Mesendoderm (in vitro differentiated cells): ENCODE measurements at regions not wholly inside any gene's neighbourhood (a gene's known extent, or its start where the extent isn't known, plus 50 kb on each side); places are given as distances from the start of the nearest gene placed in this dataset.
"Not testable (repeated sequence)": the region's sequence is repeated elsewhere in the genome, so short reads cannot be mapped to it uniquely, and the experiment has no call there.

Source experiments
- DNase-seq: peaks from one replicate; pipeline ENCODE4 v3.0.0; 2013
- H2AK5ac ChIP-seq: 2 replicates; pipeline ENCODE4 v1.6.1; 2013; ENCODE audit warnings: low read length, inconsistent platforms
- H2BK120ac ChIP-seq: 2 replicates; pipeline ENCODE4 v1.6.1; 2013; ENCODE audit warnings: low read depth, mild to moderate bottlenecking, low read length, moderate library complexity, mixed read lengths
- H2BK15ac ChIP-seq: replicated peaks from 2 replicates; pipeline ENCODE4 v1.6.1; 2013; ENCODE audit warnings: low read depth, mild to moderate bottlenecking, moderate library complexity
- H2BK5ac ChIP-seq: 2 replicates; pipeline ENCODE4 v1.6.1; 2013; ENCODE audit warnings: low read length, inconsistent platforms
- H3K18ac ChIP-seq: 2 replicates; pipeline ENCODE4 v1.6.1; 2013; ENCODE audit warnings: mild to moderate bottlenecking, low read length, mixed read lengths
- H3K23ac ChIP-seq: one replicate; pipeline ENCODE4 v1.6.1; 2013; ENCODE audit warnings: low read length
- H3K27ac ChIP-seq: 2 replicates; pipeline ENCODE4 v1.5.1; 2013; ENCODE audit warnings: low read depth, mild to moderate bottlenecking, inconsistent platforms, low read length, moderate library complexity
- H3K27me3 ChIP-seq: 2 replicates; pipeline ENCODE4 v1.6.1; 2013; ENCODE audit warnings: low read length, control low read depth, mild to moderate bottlenecking, inconsistent platforms; ENCODE audit not compliant: insufficient read depth, poor library complexity
- H3K36me3 ChIP-seq: 2 replicates; pipeline ENCODE4 v1.6.1; 2013; ENCODE audit warnings: low read length, inconsistent platforms; ENCODE audit not compliant: control insufficient read depth, insufficient read depth
- H3K4ac ChIP-seq: one replicate; pipeline ENCODE4 v1.6.1; 2013; ENCODE audit warnings: low read depth, mild to moderate bottlenecking, low read length, moderate library complexity
- H3K4me1 ChIP-seq: 2 replicates; pipeline ENCODE4 v1.6.1; 2013; ENCODE audit warnings: low read depth, low read length, inconsistent platforms; ENCODE audit not compliant: control insufficient read depth
- H3K4me2 ChIP-seq: 2 replicates; pipeline ENCODE4 v1.6.1; 2013; ENCODE audit warnings: low read length
- H3K4me3 ChIP-seq: 2 replicates; pipeline ENCODE4 v1.5.1; 2013; ENCODE audit warnings: mild to moderate bottlenecking, low read length
- H3K56ac ChIP-seq: one replicate; pipeline ENCODE4 v1.6.1; 2013; ENCODE audit warnings: low read length
- H3K79me1 ChIP-seq: 2 replicates; pipeline ENCODE4 v1.6.1; 2013; ENCODE audit warnings: low read length, inconsistent platforms
- H3K79me2 ChIP-seq: 2 replicates; pipeline ENCODE4 v1.6.1; 2013; ENCODE audit warnings: mild to moderate bottlenecking, low read length; ENCODE audit not compliant: control insufficient read depth, insufficient read depth
- H3K9ac ChIP-seq: 2 replicates; pipeline ENCODE4 v1.6.1; 2013; ENCODE audit warnings: low read length, inconsistent platforms
- H4K5ac ChIP-seq: one replicate; pipeline ENCODE4 v1.6.1; 2013; ENCODE audit warnings: low read length
- H4K8ac ChIP-seq: one replicate; pipeline ENCODE4 v1.6.1; 2013; ENCODE audit warnings: low read depth, mild to moderate bottlenecking, control low read depth, low read length, moderate library complexity
- WGBS: extraction: QIAGEN DNeasy Blood & Tissue Kit; methylation state at CpG from one replicate; pipeline ENCODE4 v1.1.7; 2013; ENCODE audit warnings: low lambda C conversion rate, missing lambda C conversion rate; ENCODE audit not compliant: insufficient coverage; ENCODE audit errors: extremely low coverage; 5-methylcytosine and 5-hydroxymethylcytosine counted together

- Histone ChIP-seq H3K18ac (no peak overlapping the region), H3K27me3 (no peaks in the 10 kb centered on the region), H3K56ac (no peak overlapping the region), H3K9ac (no peak overlapping the region), H2AK5ac (no peak overlapping the region), H4K5ac (no peak overlapping the region), H3K4ac (no peak overlapping the region), H3K23ac (no peak overlapping the region), H3K4me1 (no peaks in the 10 kb centered on the region), H3K4me3 (no peak overlapping the region), H3K79me2 (no peaks in the 10 kb centered on the region), H2BK15ac (no peak overlapping the region), H4K8ac (no peak overlapping the region), H3K36me3 (no peaks in the 10 kb centered on the region), H3K4me2 (no peak overlapping the region), H3K79me1 (no peaks in the 10 kb centered on the region), H3K27ac (no peak overlapping the region), H2BK120ac (no peak overlapping the region), H2BK5ac (no peak overlapping the region)
- DNase-seq = peak; percentile 40
- WGBS = no CpG with 5 or more reads among the region's 1 CpG
Measured at GRCh38 chr4:30866907-30867306, 146.7 kb downstream of the PCDH7 start.

- H3K4ac ChIP-seq = no peak overlapping the region
- no peak overlapping the region for H3K27ac ChIP-seq
- H2BK5ac ChIP-seq = no peak overlapping the region
- H3K4me1 ChIP-seq = no peaks in the 10 kb centered on the region
- no peak overlapping the region for H3K18ac ChIP-seq
- no peak overlapping the region for H2AK5ac ChIP-seq
- no peak overlapping the region for H3K56ac ChIP-seq
- H3K36me3 ChIP-seq = no peaks in the 10 kb centered on the region
- H3K4me3 ChIP-seq = no peak overlapping the region
- no peaks in the 10 kb centered on the region for H3K79me1 ChIP-seq
- no peaks in the 10 kb centered on the region for H3K79me2 ChIP-seq
- DNase-seq = no peak
- H2BK15ac ChIP-seq = no peak overlapping the region
- no peak overlapping the region for H3K23ac ChIP-seq
- no peak overlapping the region for H2BK120ac ChIP-seq
- no CpG with 5 or more reads among the region's 3 CpGs for WGBS
- H4K8ac ChIP-seq = peak overlapping the region; percentile 65
- H4K5ac ChIP-seq = no peak overlapping the region
- H3K27me3 ChIP-seq = no peaks in the 10 kb centered on the region
- H3K4me2 ChIP-seq = no peak overlapping the region
- H3K9ac ChIP-seq = no peak overlapping the region
Measured at GRCh38 chr4:30867427-30867826, 147.3 kb downstream of the PCDH7 start.

GRCh38 chr4:30868111-30868895 lies 148.1 kb downstream of the PCDH7 start:
- Histone ChIP-seq H2BK120ac (no peak overlapping the region), H3K4me2 (no peak overlapping the region), H3K4ac (no peak overlapping the region), H2AK5ac (no peak overlapping the region), H3K4me3 (no peak overlapping the region), H3K27me3 (no peaks in the 10 kb centered on the region), H3K36me3 (no peaks in the 10 kb centered on the region), H4K5ac (no peak overlapping the region), H3K56ac (no peak overlapping the region), H3K23ac (no peak overlapping the region), H3K18ac (no peak overlapping the region), H3K79me1 (no peaks in the 10 kb centered on the region), H4K8ac (peak overlapping the region; percentile 76), H3K27ac (no peak overlapping the region), H3K9ac (no peak overlapping the region), H2BK5ac (no peak overlapping the region), H3K79me2 (no peaks in the 10 kb centered on the region), H3K4me1 (no peaks in the 10 kb centered on the region), H2BK15ac (no peak overlapping the region)
- no peak for DNase-seq
- no CpG with 5 or more reads among the region's 5 CpGs for WGBS

GRCh38 chr4:30869387-30869786 lies 149.2 kb downstream of the PCDH7 start:
- H3K23ac ChIP-seq, H2BK15ac ChIP-seq, H2BK5ac ChIP-seq, H2AK5ac ChIP-seq, H3K27me3 ChIP-seq, H3K4me1 ChIP-seq, H4K8ac ChIP-seq, H3K18ac ChIP-seq, H3K56ac ChIP-seq, DNase-seq, H3K4me2 ChIP-seq, H3K4ac ChIP-seq, H3K4me3 ChIP-seq, H3K27ac ChIP-seq, H4K5ac ChIP-seq, H3K79me2 ChIP-seq, H3K36me3 ChIP-seq, H3K9ac ChIP-seq, H2BK120ac ChIP-seq, H3K79me1 ChIP-seq: not testable (repeated sequence)
- no CpG with 5 or more reads among the region's 1 CpG for WGBS

- no CpG with 5 or more reads among the region's 2 CpGs for WGBS
- no peak overlapping the region for H3K4ac ChIP-seq
Measured at GRCh38 chr4:30870513-30870912, 150.3 kb downstream of the PCDH7 start.

More at GRCh38 chr4:30870513-30870912, 150.3 kb downstream of the PCDH7 start:
- no peak overlapping the region for H3K4me3 ChIP-seq
- no peak overlapping the region for H3K4me2 ChIP-seq
- H2AK5ac ChIP-seq = no peak overlapping the region
- no peaks in the 10 kb centered on the region for H3K79me2 ChIP-seq
- no peak overlapping the region for H2BK15ac ChIP-seq
- H4K8ac ChIP-seq = no peak overlapping the region
- no peak overlapping the region for H4K5ac ChIP-seq
- no peak overlapping the region for H3K23ac ChIP-seq
- no peaks in the 10 kb centered on the region for H3K79me1 ChIP-seq
- no peak overlapping the region for H3K9ac ChIP-seq
- no peak for DNase-seq
- no peak overlapping the region for H2BK5ac ChIP-seq
- H3K27ac ChIP-seq = no peak overlapping the region
- H3K4me1 ChIP-seq = no peaks in the 10 kb centered on the region
- H3K27me3 ChIP-seq = no peaks in the 10 kb centered on the region
- no peak overlapping the region for H3K18ac ChIP-seq
- no peaks in the 10 kb centered on the region for H3K36me3 ChIP-seq
- H3K56ac ChIP-seq = no peak overlapping the region
- H2BK120ac ChIP-seq = no peak overlapping the region
